ENCODE measurements at regions not wholly inside any gene's neighbourhood (a gene's known extent, or its start where the extent isn't known, plus 50 kb on each side); places are given as distances from the start of the nearest gene placed in this dataset.

GRCh38 chr12:77625441-77625840, 205.3 kb upstream of the NAV3 start:
- no peak for DNase-seq (ENCODE audit: low spot score)

DNA sequence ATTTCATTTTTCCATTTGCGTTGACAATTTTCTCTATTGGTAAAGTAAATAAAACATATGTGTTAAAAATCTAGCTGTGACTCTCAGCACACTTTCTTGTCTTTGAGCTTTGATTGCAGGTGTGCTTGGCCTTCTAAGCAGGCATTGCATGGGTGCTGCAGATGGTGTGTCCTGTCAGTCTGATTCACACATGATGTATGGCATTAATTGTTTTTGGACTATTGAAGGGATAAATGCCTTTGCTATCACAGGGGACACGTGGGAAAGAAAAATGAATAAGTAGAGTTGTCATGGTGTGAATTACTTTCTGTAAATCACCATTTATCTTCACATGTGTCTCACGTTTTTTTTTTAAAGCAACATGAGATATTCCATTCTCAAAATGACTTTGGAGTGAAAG, 211.3 kb upstream of the NAV3 start:
- no peak for DNase-seq (ENCODE audit: low spot score)

DNA sequence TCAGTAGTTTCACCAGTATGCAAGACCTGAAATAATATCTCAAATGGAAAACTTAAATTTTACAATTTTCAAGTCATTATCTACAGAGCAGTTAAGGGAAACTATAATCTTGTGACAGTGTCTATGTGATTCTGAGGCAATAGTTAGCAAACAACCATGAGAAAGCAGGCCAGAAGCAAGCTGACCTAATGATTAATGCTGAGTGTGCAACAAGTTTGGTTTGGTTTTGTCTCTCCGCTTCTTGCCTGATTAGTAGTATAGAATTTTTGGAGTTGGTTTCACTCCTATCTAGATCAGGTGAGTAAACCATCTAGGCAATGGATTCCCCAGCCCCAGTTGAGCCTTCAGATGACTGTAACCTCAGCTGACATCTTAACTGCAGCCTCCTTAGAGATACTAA, 212.9 kb upstream of the NAV3 start:
- DNase-seq (ENCODE audit: low spot score) = no peak

DNA sequence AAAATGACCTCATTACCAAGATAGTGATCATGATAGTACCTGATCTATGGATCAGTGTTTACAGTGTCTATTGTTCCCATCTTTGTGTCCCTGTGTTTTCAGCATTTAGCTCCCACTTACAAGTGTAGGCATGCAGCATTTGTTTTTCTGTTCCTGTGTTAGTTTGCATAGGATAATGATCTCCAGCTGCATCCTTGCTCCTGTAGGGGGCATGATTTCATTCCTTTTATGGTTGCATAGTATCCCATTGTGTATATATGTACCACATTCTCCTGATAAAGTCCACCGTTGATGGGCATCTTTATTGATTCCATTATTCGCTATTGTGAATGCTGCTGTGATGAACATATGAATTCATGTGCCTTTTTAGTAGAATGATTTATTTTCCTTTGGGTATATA, 215.4 kb upstream of the NAV3 start:
- DNase-seq (ENCODE audit: low spot score) = no peak

DNA sequence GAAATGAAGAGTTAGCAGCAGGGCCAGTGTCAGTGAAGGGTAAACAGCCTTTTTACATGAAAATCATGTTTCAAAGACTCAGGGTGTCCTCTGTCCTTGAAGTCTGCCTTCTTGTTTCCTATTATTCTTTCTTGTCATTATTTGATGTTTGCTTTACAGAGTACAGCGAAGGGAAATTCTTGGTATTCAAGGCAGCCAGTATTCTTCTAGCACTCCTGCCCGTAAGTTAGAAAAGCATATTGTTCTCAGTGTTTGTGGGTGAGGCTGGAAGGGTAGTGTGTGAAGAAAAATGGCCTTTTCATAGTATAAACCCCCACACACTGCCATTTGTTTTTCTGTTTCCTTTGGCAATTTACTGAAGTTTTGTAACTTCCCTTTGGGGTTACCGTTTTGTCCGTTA, 217.3 kb upstream of the NAV3 start:
- no peak for DNase-seq (ENCODE audit: low spot score)

GRCh38 chr12:77610446-77610845, 220.2 kb upstream of the NAV3 start:
- DNase-seq (ENCODE audit: low spot score) = no peak

DNA sequence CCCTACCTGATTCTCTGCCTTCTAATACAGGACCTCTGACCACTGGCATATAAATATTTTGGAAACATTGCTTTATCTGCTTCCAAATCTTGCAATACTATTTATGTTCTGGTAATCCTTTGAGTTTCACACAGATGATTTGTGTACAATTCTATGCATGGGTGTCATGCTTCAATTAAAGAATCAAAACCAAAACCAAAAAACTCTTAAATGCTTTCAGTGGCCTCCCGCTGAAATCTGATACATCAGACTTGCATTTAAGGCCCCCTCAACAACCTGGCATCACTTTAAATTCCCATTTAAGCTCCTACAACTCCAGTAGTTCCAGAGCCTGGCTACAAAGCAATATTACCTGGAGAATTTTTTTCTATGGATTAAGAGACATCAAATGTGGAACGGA, 221.7 kb upstream of the NAV3 start:
- DNase-seq (ENCODE audit: low spot score) = no peak

DNA sequence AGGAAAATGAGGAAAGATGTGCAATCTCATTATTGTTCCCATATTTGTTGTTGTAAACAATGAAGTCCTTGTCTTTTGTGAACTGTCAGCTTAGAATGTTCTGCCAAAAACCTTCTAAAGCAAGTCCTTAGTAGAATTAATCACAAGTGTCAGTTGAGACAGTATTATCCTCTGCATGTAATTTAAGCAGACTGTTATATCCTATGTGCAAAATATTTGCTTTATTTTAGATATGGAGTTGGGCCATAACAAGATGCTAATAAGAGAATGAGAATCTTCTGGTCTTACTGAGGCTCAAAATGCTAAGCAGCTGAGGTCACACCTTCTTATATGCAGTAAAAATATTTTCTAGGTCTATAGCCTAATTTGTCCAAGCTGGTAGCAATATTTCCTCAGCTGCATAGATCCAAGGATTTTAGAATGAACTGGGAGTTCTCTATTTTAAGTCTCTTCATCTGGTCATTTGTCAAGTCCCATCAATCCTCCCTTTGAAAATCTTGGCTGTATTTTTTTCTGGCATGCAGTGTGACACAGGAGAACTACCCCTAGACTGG, 222.3 kb upstream of the NAV3 start:
- peak; percentile 49 for DNase-seq (ENCODE audit: low spot score)

DNA sequence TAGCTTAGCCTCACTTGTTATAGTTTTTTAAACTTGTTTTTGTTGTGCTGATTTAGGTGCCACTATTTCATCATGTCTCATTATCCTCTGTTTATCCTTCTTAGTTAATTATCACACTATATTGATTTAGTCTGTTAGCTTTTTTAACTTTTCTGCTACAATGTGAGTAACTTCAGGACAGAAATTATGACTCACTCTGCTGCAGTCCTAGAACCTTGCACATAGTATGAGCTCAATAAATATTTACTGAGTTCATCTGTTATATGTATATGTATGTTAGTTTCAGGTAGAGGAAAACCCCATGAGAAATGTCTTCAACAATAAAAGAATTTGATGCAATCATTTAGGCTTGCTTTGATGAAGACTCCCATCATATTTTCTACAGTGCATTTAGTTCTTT, 224.3 kb upstream of the NAV3 start:
- no peak for DNase-seq (ENCODE audit: low spot score)

GRCh38 chr12:77603946-77604345, 226.7 kb upstream of the NAV3 start:
- no peak for DNase-seq (ENCODE audit: low spot score)

GRCh38 chr12:77601069-77601468, 229.6 kb upstream of the NAV3 start:
- DNase-seq (ENCODE audit: low spot score) = no peak

GRCh38 chr12:77600468-77600843, 230.2 kb upstream of the NAV3 start:
- no peak for DNase-seq (ENCODE audit: low spot score)

DNA sequence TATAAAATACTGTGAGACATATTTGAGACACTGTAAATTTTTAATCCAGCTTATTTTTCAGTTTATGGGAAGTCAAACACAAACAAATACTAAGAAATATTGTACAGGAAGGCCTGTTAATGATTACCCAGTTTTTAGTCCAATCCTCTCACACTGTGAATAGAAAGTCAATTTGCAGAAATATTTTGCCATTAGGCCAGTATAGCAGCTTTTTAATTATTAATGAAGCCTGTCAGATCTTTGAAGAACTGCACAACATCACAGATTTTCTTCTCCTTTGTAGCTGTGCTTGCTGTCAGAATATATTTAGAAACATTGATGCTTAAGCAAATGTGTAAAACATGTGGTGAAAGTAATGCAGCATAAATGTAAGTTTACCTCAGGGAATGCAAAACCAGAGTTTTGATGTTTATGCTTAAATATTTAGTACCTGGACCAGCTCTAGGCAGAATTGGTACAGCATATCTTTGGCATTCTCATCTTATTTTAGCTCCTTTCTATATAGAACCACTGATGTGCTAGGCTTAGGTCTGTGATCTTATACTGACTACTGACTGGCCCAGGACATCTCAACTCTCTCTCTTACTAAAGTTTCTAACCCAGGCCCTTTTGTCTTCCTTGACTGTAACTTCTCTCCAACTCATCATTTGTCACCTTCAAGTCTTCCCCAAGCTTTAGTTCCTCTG, 230.8 kb upstream of the NAV3 start:
- no peak for DNase-seq (ENCODE audit: low spot score)

DNA sequence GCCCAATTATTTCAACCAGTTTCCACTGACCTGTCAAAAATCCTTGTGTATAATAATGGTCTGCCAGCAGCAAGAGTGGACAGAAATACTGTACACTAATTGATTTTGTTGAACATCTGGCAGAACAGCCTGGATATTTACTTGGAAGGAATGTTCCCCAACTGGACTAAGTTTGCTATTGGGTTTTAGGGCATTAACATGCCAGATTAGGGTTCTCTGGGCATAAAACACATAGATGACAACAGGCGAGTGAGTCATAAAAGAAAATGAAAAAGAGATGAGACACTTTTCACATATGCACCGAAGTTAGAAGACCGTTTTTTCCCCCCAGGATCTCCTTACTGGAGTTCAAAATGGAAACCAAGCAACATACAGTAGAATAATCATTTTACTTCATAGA, 236.3 kb upstream of the NAV3 start:
- DNase-seq (ENCODE audit: low spot score) = no peak

DNA sequence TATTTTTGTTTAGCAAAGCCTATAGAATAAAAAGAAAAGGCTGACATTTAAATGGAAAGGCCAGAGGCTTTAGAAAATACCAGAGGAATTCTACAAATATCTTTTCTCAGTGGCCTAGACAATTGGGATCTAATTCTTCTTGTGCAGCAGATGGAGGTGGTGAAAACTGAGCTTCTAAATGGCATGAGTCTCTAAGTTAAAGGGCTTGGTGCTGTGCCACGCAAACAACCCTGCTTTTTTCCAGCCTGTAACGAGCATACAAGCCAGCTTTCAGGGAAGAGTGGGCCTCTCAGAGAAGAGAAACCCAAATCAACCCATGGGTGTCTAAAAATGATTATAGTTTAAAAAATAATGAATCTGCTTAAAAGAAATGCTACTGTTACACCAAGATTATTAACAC, 237.9 kb upstream of the NAV3 start:
- DNase-seq (ENCODE audit: low spot score) = no peak

- no peak for DNase-seq (ENCODE audit: low spot score)
These were observed 238.5 kb upstream of the NAV3 start for GRCh38 chr12:77591959-77592743.

DNA sequence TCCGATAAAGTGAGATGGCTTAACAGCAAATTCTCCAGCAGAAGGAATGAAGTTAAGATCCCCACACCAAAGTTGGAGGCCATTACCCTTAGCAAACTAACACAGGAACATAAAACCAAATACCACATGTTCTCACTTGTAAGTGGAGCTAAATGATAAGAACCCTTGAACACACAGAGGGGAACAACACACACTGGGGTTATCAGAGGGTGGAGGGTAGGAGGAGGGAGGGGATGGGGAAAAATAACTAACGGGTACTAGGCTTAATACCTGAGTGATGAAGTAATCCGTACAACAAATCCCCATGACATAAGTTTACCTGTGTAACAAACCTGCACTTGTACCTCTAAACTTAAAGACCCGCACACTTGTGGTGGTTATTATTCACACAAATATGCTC, 240.4 kb upstream of the NAV3 start:
- no peak for DNase-seq (ENCODE audit: low spot score)

DNA sequence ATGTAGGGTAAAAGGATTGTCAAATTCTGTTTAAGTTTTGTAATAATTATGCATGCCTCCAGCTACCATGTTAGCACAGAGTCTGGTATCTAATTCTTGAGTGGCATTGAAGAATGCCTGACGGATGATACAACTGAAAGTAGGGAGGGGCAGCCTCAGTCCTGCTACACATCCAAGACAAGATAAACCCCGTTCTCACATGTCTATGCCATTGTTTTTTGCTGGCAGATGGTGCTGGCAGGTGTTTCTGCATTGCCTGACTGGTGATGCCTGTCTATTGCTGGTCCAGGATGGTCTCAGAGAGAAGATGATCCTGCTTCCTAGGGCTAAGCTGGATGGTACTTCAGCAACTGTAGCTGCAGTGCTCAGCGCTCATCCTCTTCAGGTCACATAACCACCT, 245.8 kb upstream of the NAV3 start:
- no peak for DNase-seq (ENCODE audit: low spot score)

DNA sequence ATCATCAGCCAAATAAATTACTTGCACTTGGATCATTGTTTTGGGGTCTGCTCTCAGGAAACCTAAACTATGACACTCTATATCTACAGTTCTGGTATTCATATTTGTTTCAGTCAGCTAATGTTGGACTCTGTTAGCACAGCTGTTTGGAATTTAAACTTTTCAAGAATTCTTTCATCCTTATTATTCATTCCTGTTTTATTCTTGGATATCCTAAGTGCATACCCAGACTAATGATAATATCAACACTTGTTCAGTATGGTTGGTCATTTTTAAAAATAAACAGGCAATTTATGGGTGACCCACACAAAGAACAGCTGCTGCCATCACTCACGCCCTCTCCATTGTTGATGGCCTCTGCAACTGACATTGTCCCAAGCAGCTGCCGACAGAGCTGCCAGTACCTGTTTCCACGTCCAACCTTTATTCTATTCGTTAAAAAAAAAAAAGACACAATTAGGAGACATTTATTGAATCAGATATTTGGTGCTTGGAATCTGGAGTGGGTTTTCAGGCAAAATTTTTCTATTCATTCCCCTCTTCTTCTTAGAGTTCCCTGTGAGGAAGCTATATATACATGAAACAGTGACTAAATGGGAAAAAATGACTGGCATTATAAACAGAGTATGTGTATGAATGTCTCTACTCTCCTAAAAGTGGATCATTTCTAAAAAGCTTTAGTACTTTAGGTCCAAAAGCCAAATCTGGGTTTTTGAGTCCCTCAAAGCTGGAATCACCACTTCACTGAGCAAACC, 252.1 kb upstream of the NAV3 start:
- DNase-seq (ENCODE audit: low spot score) = no peak

GRCh38 chr12:77577791-77578190, 252.9 kb upstream of the NAV3 start:
- DNase-seq (ENCODE audit: low spot score) = no peak

GRCh38 chr12:77575376-77575919, 255.2 kb upstream of the NAV3 start:
- DNase-seq (ENCODE audit: low spot score) = no peak

DNA sequence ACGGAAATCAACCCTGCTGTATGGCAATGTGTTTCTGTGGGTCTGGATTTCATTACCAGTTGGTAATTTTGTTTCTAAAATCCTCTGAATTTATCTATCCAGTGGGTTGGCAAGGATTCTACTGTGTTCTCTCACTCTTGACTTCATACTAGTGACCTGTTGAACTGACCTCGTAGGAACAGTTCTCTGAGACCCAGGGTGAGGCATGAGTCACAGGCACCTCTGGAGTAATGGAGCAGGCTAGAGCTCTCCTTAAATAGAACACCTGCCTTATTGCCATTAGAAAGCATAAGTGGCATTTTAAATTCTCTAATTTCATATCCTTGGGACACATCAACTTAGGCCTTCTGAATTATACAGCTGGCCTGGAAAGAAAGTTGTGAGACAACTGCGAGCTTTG, 258.3 kb upstream of the NAV3 start:
- DNase-seq (ENCODE audit: low spot score) = no peak

GRCh38 chr12:77571768-77572167, 258.9 kb upstream of the NAV3 start:
- no peak for DNase-seq (ENCODE audit: low spot score)

Measured in globus pallidus (tissue), 1 donor.